GM06990 (cell line): ENCODE measurements at regions not wholly inside any gene's neighbourhood (a gene's known extent, or its start where the extent isn't known, plus 50 kb on each side); places are given as distances from the start of the nearest gene placed in this dataset.

Source experiments
- DNase-seq: peaks from one replicate; pipeline ENCODE4 v3.0.0-alpha.2; 2011; ENCODE audit not compliant: insufficient read length; ENCODE audit errors: extremely low read depth
- H3K27me3 ChIP-seq: replicated peaks from 2 replicates; pipeline ENCODE4 v1.6.0; 2011; ENCODE audit warnings: low read length; ENCODE audit not compliant: control insufficient read depth, insufficient read depth
- H3K36me3 ChIP-seq: 2 replicates; pipeline ENCODE4 v1.5.1; 2011; ENCODE audit warnings: low read length; ENCODE audit not compliant: control insufficient read depth, insufficient read depth
- H3K4me3 ChIP-seq: replicated peaks from 2 replicates; pipeline ENCODE4 v1.5.1; 2011; ENCODE audit warnings: low read depth, mild to moderate bottlenecking, control low read depth, low read length
- CTCF ChIP-seq: IDR thresholded peaks from 2 replicates; pipeline ENCODE4 v1.5.1; 2011; ENCODE audit warnings: low read length, control low read depth, mild to moderate bottlenecking, inconsistent platforms; ENCODE audit not compliant: insufficient read depth, poor library complexity, severe bottlenecking

GRCh38 chr2:139045524-139045923 lies 265.3 kb upstream of the NXPH2 start:
- no peak for DNase-seq

DNA sequence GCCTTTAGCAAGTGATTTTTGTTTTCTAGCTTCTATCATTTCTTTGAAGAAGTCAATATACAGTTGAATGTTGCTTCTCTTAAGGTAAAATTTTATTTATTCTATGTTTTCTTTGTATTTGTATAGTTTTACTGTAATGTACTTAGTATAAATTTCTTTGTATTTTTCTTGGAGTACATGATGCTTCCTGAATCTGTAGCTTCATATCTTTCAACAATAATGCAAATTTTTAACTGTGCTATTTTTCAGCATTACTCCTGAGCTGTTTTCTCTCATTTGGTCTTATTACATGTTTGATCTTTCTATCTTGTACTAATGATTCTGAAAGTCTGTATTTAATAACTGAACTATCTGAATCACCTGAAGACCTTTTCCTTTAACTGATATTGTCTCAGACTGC lies 253.9 kb upstream of the NXPH2 start:
- H3K4me3 ChIP-seq: no peak overlapping the region
- H3K27me3 ChIP-seq: no peaks in the 10 kb centered on the region
- TF ChIP-seq CTCF: no peak
- no peaks in the 10 kb centered on the region for H3K36me3 ChIP-seq
- no peak for DNase-seq

More at GRCh38 chr2:139045524-139045923, 265.3 kb upstream of the NXPH2 start:
- TF ChIP-seq CTCF: no peak
- Histone ChIP-seq H3K27me3 (no peaks in the 10 kb centered on the region), H3K4me3 (no peak overlapping the region), H3K36me3 (no peaks in the 10 kb centered on the region)

DNA sequence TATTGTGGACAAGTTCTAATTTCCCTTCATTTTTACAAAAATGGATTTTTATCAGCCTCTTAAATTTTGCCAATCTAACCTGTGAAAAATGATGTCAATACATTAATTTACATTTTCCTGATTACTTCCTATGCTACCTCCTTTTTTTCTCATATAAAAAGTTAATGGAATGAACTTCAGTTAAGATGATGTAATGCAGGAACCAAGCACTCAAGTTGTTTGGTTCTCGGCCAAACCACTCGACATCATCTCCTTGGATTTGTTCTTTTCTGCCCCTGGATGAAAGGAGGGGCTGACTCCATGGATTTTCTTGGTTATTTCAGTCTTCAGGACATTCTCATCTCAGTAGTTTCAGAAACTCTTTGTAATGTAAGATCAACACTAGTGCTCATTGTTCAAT lies 253.1 kb upstream of the NXPH2 start:
- DNase-seq: no peak
- no peaks in the 10 kb centered on the region for H3K27me3 ChIP-seq
- no peak for TF ChIP-seq CTCF

GRCh38 chr2:139031722-139032121 lies 251.5 kb upstream of the NXPH2 start:
- Histone ChIP-seq H3K4me3 (no peak overlapping the region), H3K36me3 (no peaks in the 10 kb centered on the region), H3K27me3 (no peaks in the 10 kb centered on the region)
- no peak for DNase-seq
- TF ChIP-seq CTCF: peak; percentile 25

More for the DNA sequence above, 253.1 kb upstream of the NXPH2 start:
- Histone ChIP-seq H3K36me3 (no peaks in the 10 kb centered on the region), H3K4me3 (no peak overlapping the region)

GRCh38 chr2:139020287-139020686 lies 240.1 kb upstream of the NXPH2 start:
- H3K36me3 ChIP-seq: no peaks in the 10 kb centered on the region
- no peak for DNase-seq
- TF ChIP-seq CTCF: no peak
- no peaks in the 10 kb centered on the region for H3K27me3 ChIP-seq
- no peak overlapping the region for H3K4me3 ChIP-seq

- TF ChIP-seq CTCF: no peak
- no peak overlapping the region for H3K4me3 ChIP-seq
- H3K36me3 ChIP-seq: no peaks in the 10 kb centered on the region
- no peak for DNase-seq
- H3K27me3 ChIP-seq: no peaks in the 10 kb centered on the region
Measured at GRCh38 chr2:139018252-139018651, 238.1 kb upstream of the NXPH2 start.
